K562 (cell line): ENCODE measurements at regions not wholly inside any gene's neighbourhood (a gene's known extent, or its start where the extent isn't known, plus 50 kb on each side); places are given as distances from the start of the nearest gene placed in this dataset.

Experiments
- CTCF ChIP-seq, 3 experiments: IDR thresholded peaks in 2 of 3; conservative IDR thresholded peaks in 1 of 3; 2 replicates each; pipeline ENCODE4 v1.5.1; 2011 to 2012; ENCODE audit warnings: low read length in 3 of 3, mild to moderate bottlenecking in 3 of 3, control low read depth in 2 of 3, improper control_type of control experiment in 1 of 3, inconsistent platforms in 1 of 3, low read depth in 1 of 3, mixed read lengths in 1 of 3, moderate library complexity in 1 of 3; ENCODE audit not compliant: insufficient read depth in 2 of 3
- ELF4 ChIP-seq: fragments of 450-650 bp; formaldehyde crosslinking; IDR thresholded peaks from 2 replicates; pipeline ENCODE4 v1.4.0; 2022; ENCODE audit warnings: missing genetic modification characterization
- POLR2A ChIP-seq: fragments of 450-650 bp; conservative IDR thresholded peaks from 2 replicates; pipeline ENCODE4 v1.6.1; 2016
- POLR2H ChIP-seq: IDR thresholded peaks from 2 replicates; pipeline ENCODE4 v1.6.1; 2016; ENCODE audit warnings: missing genetic modification characterization, low read depth, mild to moderate bottlenecking, control low read depth, missing compliant biosample characterization, moderate library complexity
- RAD21 ChIP-seq, 2 experiments: fragments of 250-450 bp in 1 of 2; fragments of 450-650 bp in 1 of 2; sonication (Bioruptor Pico) in 1 of 2; formaldehyde crosslinking in 1 of 2; IDR thresholded peaks in 1 of 2; conservative IDR thresholded peaks in 1 of 2; 2 replicates each; pipeline versions ENCODE4 v1.4.0 to v1.8.0; 2020 to 2022; ENCODE audit warnings: mild to moderate bottlenecking in 2 of 2, moderate library complexity in 1 of 2
- SMC3 ChIP-seq: conservative IDR thresholded peaks from 2 replicates; pipeline ENCODE4 v1.6.1; 2011; ENCODE audit warnings: low read depth, low read length, improper control_type of control experiment; ENCODE audit not compliant: insufficient read depth
- ZNF717 ChIP-seq: fragments of 250-450 bp; sonication (Bioruptor Pico); IDR thresholded peaks from 2 replicates; pipeline ENCODE4 v1.5.0; 2021
- TF ChIP-seq, protein P1 (sequence below), 2 experiments: IDR thresholded peaks; 2 replicates each; pipeline ENCODE4 v1.6.1; 2011; ENCODE audit warnings: borderline replicate concordance in 1 of 2, control low read depth in 1 of 2, low read depth in 1 of 2, low read length in 1 of 2, mild to moderate bottlenecking in 1 of 2, mixed read lengths in 1 of 2, moderate library complexity in 1 of 2; ENCODE audit not compliant: insufficient read depth in 1 of 2, insufficient read length in 1 of 2, poor library complexity in 1 of 2, severe bottlenecking in 1 of 2; ENCODE audit errors: extremely low read depth in 1 of 2
- TF ChIP-seq, protein P2 (sequence below), 2 experiments: fragments of 450-650 bp; formaldehyde crosslinking in 1 of 2; IDR thresholded peaks; 2 replicates each; pipeline versions ENCODE4 v1.4.0 to v1.6.1; 2014 to 2020; ENCODE audit warnings: mild to moderate bottlenecking in 2 of 2, borderline replicate concordance in 1 of 2, low read depth in 1 of 2

DNA sequence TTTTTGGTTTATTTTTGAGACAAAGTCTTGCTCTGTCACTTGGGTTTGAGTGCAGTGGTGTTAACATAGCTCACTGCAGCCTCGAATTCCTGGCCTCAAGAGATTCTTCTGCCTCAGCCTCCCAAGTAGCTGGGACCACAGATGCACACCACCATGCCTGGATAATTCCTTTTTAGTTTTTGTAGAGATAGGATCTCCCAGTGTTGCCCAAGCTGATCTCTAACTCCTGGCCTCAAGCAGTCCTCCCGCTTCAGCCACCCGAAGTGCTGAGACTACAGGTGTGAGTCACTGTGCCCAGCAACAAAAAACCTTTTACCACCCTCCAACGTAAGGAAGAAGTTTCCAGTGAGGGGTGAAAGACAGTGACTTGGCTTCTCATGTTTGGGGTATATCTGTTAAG, 81.1 kb upstream of the TSHZ3 start:
- TF ChIP-seq RAD21 (CRISPR knock-in tag; conservative IDR thresholded peaks at IDR 0.05 in 1 of 2, IDR thresholded peaks at IDR 0.05 in 1 of 2), result no peak
- no peak for TF ChIP-seq POLR2H (tag)
- TF ChIP-seq, protein P1, sequence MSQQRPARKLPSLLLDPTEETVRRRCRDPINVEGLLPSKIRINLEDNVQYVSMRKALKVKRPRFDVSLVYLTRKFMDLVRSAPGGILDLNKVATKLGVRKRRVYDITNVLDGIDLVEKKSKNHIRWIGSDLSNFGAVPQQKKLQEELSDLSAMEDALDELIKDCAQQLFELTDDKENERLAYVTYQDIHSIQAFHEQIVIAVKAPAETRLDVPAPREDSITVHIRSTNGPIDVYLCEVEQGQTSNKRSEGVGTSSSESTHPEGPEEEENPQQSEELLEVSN (IDR thresholded peaks at IDR 0.05; ENCODE audit: borderline replicate concordance in 1 of 2, extremely low read depth in 1 of 2, insufficient read depth in 1 of 2, insufficient read length in 1 of 2, low read depth in 1 of 2, low read length in 1 of 2, poor library complexity in 1 of 2, severe bottlenecking in 1 of 2), result no peak
- TF ChIP-seq ELF4 (CRISPR knock-in tag), result no peak
- TF ChIP-seq CTCF (IDR thresholded peaks at IDR 0.05 in 2 of 3, conservative IDR thresholded peaks at IDR 0.05 in 1 of 3; ENCODE audit: insufficient read depth in 2 of 3, low read depth in 1 of 3, low read length in 3 of 3), result no peak
- TF ChIP-seq POLR2A, result no peak
- TF ChIP-seq, protein P2, sequence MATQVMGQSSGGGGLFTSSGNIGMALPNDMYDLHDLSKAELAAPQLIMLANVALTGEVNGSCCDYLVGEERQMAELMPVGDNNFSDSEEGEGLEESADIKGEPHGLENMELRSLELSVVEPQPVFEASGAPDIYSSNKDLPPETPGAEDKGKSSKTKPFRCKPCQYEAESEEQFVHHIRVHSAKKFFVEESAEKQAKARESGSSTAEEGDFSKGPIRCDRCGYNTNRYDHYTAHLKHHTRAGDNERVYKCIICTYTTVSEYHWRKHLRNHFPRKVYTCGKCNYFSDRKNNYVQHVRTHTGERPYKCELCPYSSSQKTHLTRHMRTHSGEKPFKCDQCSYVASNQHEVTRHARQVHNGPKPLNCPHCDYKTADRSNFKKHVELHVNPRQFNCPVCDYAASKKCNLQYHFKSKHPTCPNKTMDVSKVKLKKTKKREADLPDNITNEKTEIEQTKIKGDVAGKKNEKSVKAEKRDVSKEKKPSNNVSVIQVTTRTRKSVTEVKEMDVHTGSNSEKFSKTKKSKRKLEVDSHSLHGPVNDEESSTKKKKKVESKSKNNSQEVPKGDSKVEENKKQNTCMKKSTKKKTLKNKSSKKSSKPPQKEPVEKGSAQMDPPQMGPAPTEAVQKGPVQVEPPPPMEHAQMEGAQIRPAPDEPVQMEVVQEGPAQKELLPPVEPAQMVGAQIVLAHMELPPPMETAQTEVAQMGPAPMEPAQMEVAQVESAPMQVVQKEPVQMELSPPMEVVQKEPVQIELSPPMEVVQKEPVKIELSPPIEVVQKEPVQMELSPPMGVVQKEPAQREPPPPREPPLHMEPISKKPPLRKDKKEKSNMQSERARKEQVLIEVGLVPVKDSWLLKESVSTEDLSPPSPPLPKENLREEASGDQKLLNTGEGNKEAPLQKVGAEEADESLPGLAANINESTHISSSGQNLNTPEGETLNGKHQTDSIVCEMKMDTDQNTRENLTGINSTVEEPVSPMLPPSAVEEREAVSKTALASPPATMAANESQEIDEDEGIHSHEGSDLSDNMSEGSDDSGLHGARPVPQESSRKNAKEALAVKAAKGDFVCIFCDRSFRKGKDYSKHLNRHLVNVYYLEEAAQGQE (IDR thresholded peaks at IDR 0.05; ENCODE audit: borderline replicate concordance), result no peak
- TF ChIP-seq, protein P2 (CRISPR knock-in tag; IDR thresholded peaks at IDR 0.05; ENCODE audit: low read depth), result no peak
- TF ChIP-seq ZNF717 (CRISPR knock-in tag), result no peak
- no peak for TF ChIP-seq SMC3
